ENCODE measurements at regions not wholly inside any gene's neighbourhood (a gene's known extent, or its start where the extent isn't known, plus 50 kb on each side); places are given as distances from the start of the nearest gene placed in this dataset.

DNA sequence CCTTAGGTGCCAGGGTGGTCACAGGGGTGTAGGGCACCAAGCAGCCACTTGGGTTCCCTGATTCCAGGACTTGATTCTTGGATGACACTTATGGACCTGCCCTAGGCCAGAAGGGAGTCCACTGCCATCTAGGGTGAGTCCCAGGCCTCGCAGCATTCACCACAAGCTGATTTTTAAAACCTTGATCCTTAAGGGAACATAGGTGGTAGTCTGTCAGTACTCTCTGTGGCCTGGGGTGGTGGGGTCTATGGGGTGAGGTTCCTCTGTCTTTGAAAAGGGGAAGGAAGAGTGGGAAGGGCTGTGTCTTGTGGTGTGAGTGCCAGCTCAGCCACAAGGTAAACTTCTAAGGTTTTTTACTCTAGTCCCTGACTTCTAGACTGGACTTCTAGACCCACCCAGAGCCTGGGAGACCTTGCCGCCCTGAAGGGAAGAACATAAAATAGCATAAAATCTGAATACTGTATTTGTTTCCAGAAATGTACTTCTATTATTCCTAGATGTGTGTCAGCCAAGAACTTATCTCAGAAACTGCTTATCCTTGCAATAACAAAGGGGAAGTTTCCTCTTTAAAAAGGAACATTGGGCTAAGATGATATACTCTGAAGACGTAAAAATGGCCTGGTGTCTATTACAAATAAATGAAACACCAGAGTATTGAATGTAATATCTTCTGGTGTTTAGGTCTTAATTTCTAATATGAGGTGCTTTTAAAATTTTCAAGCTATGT, 757.3 kb downstream of the LTN1 start:
- H3K27ac ChIP-seq = no peak overlapping the region
- DNase-seq (ENCODE audit: low spot score) = no peak
- TF ChIP-seq, protein P1, sequence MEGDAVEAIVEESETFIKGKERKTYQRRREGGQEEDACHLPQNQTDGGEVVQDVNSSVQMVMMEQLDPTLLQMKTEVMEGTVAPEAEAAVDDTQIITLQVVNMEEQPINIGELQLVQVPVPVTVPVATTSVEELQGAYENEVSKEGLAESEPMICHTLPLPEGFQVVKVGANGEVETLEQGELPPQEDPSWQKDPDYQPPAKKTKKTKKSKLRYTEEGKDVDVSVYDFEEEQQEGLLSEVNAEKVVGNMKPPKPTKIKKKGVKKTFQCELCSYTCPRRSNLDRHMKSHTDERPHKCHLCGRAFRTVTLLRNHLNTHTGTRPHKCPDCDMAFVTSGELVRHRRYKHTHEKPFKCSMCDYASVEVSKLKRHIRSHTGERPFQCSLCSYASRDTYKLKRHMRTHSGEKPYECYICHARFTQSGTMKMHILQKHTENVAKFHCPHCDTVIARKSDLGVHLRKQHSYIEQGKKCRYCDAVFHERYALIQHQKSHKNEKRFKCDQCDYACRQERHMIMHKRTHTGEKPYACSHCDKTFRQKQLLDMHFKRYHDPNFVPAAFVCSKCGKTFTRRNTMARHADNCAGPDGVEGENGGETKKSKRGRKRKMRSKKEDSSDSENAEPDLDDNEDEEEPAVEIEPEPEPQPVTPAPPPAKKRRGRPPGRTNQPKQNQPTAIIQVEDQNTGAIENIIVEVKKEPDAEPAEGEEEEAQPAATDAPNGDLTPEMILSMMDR (conservative IDR thresholded peaks at IDR 0.05; ENCODE audit: low read depth) = no peak
- ChIA-PET POLR2A (ENCODE audit: low non-redundant PET) (no interaction called here), CTCF (no interaction called here)

- no peak for DNase-seq (ENCODE audit: low spot score)
- POLR2A ChIA-PET (ENCODE audit: low non-redundant PET) = no interaction called here
- H3K27ac ChIP-seq = no peak overlapping the region
- TF ChIP-seq, protein P1 (conservative IDR thresholded peaks at IDR 0.05; ENCODE audit: low read depth) = no peak
- CTCF ChIA-PET = no interaction called here
Measured at GRCh38 chr21:28234326-28234725, 758.4 kb downstream of the LTN1 start.

DNA sequence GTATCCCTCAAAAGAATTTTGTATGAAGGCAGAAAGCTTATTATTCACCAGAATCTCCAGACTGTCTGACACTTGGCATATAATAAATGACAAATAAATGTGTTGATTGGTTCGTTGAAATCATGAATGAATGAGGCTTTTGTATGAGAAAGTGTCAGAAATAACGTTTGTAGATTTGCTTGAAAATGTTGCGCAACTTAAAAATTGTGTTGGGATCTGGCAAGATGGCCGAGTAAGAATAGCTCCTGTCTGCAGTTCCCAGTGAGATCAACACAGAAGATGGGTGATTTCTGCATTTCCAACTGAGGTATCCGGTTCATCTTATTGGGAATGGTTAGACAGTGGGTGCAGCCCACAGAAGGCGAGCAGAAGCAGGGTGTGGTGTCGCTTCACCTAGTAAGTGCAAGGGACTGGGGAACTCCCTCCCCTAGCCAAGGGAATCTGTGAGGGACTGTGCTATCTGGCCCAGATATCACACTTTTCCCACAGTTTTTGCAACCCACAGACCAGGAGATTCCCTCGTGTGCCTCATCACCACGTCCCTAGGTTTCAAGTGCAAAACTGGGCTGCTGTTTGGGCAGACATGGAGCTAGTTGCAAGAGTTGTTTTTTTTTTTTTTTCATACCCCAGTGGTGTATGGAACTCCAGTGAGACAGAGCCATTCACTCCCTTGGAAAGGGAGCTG, 759.0 kb downstream of the LTN1 start:
- CTCF ChIA-PET = no interaction called here
- TF ChIP-seq, protein P1 (conservative IDR thresholded peaks at IDR 0.05; ENCODE audit: low read depth) = no peak
- POLR2A ChIA-PET (ENCODE audit: low non-redundant PET) = no interaction called here

DNA sequence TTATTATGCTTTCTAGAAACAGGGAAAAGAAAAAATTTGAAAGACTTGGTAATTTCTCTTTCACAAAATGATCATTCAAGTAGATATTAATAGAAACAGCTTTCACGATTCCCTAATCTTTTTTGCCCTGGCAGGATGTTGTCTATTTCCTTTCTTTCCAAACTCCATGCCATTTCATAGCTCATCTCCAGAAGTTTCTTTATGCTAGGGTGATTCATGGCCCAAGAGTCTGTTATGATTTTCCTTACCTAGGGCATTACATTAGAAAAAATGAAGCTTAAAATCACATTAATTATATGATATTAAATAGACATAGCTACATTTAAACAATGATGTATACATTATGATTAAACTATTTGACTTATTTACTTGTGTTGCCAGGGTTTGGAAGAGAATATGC, 762.1 kb downstream of the LTN1 start:
- POLR2A ChIA-PET (ENCODE audit: low non-redundant PET) = no interaction called here
- TF ChIP-seq, protein P1 (conservative IDR thresholded peaks at IDR 0.05; ENCODE audit: low read depth) = no peak
- H3K27ac ChIP-seq = no peak overlapping the region
- CTCF ChIA-PET = interaction anchor here (0.6 kb wide), 1 partner anchor 26 kb away, joined by 6 read pairs; no protein-coding TSS in a partner anchor
- no peak for DNase-seq (ENCODE audit: low spot score)

More for the DNA sequence above, 759.0 kb downstream of the LTN1 start:
- no peak for DNase-seq (ENCODE audit: low spot score)
- no peak overlapping the region for H3K27ac ChIP-seq

DNA sequence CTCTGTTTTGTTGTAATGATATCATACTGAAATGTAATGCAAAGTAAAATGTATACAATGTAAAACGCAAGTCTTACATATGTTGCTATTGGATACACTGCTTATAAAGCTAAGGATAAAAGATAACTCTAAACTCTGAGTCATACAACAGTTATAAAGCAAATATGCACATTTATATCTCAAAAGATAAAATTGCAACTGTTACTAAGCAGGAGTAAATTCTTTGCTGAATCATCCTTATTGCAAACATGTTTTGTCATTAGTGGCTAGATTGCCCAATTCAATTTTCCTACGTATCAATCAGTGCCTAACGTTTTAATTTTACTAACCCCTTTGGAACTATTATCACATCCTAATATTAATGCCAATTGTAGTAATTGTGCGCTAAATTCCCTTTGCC, 762.9 kb downstream of the LTN1 start:
- H3K27ac ChIP-seq = no peak overlapping the region
- ChIA-PET POLR2A (ENCODE audit: low non-redundant PET) (no interaction called here), CTCF (interaction anchor here (0.7 kb wide), 1 partner anchor 15 kb away, joined by 3 read pairs; no protein-coding TSS in a partner anchor)
- TF ChIP-seq, protein P1 (conservative IDR thresholded peaks at IDR 0.05; ENCODE audit: low read depth) = no peak
- DNase-seq (ENCODE audit: low spot score) = peak; percentile 42

DNA sequence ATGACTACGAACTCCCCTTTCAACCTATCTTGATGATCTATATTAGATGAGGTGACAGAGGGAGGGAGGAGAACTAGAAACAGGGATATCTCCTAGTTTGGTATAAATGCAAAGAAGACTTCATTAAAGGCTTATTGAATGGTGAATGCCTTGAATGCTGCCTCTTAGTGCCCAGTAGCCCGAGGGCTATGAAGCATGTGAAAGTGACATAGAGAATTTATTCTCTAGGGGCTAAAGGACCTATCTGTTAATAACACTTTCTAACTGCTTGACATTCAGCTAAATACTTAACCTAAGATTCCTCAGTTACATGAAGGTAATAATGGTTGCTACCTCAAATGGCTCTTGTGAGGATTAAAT, 764.1 kb downstream of the LTN1 start:
- ChIA-PET POLR2A (ENCODE audit: low non-redundant PET) (no interaction called here), CTCF (interaction anchor here (0.7 kb wide), 1 partner anchor 664 kb away, joined by 3 read pairs; no protein-coding TSS in a partner anchor)

More for the DNA sequence above, 764.1 kb downstream of the LTN1 start:
- no peak overlapping the region for H3K27ac ChIP-seq
- no peak for DNase-seq (ENCODE audit: low spot score)
- TF ChIP-seq, protein P1 (conservative IDR thresholded peaks at IDR 0.05; ENCODE audit: low read depth) = no peak

All from RWPE1 (cell line).